Right renal pelvis (tissue), 4 donors: ENCODE measurements at regions not wholly inside any gene's neighbourhood (a gene's known extent, or its start where the extent isn't known, plus 50 kb on each side); places are given as distances from the start of the nearest gene placed in this dataset.

Experiments
- DNase-seq, 4 donors: peaks; one replicate each; pipeline ENCODE4 v3.0.0-alpha.2; 2013; ENCODE audit warnings: low read depth in 4 of 4, low spot score in 3 of 4, missing footprints in 1 of 4

DNA sequence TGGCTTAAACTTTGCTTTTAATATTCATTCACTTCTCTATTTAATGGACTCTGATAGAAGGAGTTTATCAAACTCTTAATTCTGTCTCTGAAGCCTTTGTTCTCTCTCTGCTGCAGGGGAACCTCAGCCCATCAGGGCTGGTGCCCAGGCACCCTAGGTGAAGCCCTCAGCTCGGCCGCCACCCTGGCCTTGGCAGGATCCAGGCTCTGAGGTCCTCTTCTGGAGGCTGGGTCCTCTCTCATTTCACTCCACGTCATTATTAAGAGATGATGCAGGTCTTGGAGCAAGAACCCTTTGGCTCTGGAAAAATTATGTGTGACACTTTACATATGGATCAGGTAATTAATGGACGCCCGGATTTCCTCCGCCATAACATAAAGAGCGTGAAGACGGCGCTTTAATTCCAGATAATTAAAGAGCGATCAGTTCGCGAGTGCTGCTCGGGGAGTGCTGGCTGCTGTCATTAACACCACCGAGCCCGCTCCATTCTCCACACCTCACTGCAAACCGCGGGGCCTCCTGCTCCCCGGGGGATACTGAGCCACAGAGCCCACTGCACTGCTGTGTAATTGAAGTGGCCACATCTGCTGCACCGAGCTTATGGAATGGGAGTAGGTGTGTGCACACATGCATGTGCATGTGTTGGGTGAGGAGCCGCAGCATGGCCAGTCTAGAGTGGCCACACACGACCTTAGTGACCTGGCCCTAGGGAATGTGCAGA is 259.4 kb upstream of the TNRC6C start:
- DNase-seq: no peak

DNA sequence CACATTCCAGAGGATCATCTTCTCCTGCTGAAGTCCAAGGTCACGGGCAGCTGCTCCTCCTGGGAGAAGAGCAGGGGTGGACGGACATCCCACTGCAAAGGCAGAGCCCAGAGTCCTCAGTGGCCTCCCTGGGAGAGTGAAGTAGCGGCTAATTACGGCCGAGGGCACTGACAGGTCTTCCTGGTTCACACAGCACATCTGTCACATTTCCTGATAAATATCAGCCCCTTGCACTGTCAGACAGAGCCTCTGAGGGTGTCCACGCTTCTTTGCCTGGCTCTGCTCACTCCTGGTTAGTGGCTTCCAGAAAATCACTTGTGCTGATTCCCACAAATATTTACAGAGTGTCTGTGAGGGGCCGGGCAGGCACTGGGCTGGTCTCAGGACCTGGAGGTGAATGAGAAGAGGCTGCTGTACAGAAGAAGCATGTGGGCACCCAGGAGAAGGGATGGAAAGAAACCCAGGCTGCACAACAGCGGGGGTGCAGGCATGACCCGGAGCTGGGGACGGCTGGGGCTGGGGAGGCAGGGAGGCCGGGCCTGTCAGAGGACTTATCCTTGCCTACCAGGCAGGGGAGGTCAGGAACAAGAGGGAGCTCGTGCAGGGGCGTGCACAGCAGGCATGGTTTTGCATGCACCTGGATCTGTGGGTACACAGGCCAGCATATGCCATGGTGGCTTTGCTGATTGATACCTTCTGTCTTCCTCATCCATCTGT is 258.2 kb upstream of the TNRC6C start:
- DNase-seq: no peak

DNA sequence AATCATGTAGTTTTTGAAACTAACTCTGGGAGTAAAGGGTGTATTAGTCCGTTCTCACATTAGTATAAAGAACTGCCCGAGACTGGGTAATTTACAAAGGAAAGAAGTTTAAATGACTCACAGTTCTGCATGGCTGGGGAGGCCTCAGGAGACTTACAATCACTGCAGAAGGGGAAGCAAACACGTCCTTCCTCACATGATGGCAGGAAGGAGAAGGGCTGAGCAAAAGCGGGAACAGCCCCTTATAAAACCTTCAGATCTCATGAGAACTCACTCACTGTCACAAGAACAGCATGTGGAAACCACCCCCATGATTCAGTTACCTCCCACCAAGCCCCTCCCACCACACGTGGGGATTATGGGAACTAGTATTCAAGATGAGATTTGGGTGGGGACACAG is 256.5 kb upstream of the TNRC6C start:
- DNase-seq: no peak

DNA sequence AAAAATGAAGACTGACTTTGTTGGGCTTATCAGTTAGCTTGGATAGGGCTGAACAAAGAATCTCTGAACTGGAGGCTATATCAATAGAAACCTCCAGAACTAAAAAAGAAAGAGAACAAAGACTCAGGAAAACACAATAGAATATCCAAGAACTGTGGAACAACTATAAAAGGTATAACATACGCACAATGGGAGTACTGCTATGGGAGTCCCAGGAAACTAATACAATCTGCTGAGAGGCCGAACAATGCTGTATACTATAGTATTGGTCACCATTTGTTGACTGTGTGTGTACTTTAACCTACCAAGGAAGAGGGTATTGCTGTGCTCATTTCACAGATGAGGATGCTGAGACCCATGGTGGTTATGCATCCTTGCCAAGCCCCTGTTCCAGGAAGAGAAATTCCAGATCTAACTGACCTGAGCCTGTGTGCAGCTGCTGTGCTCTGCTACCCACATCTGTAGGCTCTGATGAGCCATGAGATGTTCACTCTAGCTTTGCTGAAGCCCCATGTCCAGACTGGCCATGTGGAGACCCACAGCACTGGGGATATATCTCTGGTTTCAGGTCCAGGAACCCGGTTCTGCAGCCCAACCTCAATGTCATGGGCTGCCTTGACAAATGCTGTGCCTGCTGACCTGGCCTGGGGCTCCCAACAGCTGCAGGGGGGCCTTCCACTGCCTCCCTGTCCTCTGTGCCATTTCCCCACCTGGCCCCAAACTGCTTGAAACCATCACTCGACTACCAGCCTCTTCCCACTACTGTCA is 254.3 kb upstream of the TNRC6C start:
- no peak for DNase-seq

DNA sequence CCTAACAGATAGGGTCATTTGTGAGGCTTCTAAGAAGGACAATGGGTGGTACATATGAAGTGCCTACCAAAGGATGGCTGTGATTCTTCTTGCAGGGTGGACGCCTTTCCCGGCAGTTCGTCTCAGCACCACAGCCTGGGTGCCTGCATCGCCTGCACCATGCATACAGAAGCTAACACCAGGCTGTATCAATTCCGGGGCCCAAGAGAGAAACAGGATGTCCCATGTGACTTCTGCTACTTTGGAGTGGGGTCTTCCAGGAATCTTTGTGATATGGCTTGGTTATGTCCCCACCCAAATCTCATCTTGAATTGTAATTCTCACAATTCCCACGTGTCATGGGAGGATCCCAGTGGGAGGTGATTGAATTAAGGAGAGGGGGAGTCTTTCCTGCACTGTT is 251.6 kb upstream of the TNRC6C start:
- DNase-seq: no peak

DNA sequence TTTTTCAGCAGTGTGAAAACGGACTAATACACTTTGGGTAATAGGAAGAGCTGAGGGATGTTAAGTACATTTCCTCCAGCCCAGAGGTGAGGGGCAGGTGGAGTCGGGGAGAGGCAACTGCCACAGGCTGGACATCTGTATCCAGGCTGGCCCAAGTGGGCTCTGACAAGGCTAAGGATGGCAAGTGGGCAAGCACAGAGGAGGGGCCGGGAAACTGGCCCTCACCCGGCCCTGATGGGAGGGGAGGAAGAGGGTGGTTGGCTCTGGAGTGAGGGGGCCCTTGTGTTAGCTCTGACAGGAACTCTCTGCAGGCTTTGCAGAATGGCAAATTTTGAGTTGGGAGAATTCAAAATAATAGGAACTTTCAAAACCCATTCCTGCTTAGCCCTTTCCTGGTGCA is 251.0 kb upstream of the TNRC6C start:
- no peak for DNase-seq

DNA sequence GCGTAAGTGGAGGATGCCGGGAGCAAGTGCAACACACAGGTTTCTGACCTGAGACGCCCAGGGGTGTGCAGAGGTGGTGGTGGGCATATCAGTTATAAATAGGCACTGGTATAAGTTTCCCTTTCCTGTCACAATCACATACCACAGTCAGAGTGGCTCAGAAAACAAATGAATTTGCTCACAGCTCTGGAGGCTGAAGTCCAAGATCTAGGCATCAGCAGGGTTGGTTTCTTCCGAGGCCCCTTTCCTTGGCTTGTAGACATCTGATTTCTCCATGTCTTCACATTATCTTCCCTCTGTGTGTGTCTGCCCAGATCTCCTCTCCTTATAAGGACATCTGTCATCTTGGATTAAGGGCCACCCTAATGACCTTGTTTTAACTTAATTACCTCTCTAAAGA is 250.5 kb upstream of the TNRC6C start:
- no peak for DNase-seq

DNA sequence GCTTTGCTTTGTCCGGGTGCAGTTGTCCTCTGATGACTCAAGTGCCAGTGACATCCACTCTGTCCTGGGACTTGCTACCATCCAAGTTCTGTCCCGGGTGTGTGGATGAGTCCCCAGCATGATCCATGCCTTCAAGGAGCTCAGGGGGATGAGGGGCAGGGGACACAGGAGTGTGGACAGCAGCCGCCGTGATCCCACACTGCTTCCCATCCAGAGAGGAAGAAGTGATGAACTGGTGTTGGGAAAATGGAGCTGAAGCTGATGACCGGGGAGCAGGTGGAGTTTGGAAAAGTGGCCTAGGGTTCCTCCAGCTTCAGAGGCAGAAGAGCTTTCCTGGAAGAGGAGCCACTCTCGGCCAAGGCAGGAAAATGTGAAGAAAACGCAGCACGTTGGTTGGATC is 249.6 kb upstream of the TNRC6C start:
- DNase-seq: no peak

DNA sequence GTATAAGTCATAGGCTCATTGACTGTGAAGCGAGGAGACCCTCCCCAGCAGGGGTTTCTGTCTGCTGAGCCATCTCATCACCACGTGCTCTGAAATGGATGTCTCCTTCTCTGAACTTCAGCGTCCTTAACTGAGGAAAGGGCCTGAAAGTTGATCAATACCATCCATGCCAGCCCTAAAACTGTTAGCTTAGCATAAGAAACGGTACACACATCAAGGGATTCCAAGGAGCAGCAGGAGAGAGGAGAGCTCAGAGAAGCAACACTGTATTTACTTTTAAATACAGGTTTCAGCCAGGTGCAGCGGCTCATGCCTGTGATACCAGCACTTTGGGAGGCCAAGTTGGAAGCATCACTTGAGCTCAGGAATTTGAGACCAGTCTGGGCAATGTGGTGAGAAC is 248.9 kb upstream of the TNRC6C start:
- no peak for DNase-seq

DNA sequence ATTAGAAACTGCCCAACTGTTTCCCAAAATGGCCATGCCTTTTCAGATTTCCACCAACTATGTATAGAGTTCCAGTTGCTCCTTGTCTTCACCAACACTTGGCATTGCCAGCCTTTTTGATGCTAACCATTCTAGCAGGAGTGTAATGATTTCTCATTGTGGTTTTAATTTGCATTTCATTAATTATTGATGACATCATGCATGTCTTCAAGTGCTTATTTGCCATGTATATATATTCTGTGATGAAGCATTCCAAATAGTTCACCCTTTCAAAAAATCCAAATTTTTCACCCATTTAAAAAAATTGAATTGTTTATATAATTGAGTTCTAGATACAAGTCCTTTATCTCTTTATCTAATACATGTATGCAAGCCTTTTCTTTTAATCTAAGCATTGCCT is 245.9 kb upstream of the TNRC6C start:
- DNase-seq: no peak

DNA sequence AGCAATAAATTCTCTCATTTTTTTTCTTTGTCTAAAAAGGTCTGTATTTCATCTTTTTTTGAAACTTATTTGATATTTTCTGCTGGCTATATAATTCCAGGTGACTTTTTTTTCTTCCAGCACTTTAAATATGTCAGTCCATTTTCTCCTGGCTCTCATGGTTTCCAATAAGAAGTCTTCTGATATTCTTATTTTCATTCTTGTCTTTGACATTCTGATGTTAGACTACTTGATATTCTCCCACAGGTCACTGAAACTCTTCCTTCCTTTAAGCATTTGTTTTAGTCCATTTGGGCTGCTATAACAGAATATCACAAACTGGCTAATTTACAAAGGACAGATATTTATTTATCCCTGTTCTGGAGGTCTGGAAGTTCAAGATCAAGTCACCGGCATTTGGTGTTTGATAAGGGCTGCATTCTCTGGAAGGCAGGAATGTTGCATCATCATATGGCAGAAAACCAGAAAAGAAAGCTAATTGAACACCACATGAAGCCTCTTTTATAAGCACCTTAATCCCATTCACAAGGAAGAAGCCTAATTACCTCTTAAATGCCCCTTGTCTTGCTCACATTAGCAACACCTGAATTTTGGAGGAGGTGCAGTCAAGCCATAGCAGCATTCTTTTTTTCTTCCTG is 242.1 kb upstream of the TNRC6C start:
- no peak for DNase-seq

DNA sequence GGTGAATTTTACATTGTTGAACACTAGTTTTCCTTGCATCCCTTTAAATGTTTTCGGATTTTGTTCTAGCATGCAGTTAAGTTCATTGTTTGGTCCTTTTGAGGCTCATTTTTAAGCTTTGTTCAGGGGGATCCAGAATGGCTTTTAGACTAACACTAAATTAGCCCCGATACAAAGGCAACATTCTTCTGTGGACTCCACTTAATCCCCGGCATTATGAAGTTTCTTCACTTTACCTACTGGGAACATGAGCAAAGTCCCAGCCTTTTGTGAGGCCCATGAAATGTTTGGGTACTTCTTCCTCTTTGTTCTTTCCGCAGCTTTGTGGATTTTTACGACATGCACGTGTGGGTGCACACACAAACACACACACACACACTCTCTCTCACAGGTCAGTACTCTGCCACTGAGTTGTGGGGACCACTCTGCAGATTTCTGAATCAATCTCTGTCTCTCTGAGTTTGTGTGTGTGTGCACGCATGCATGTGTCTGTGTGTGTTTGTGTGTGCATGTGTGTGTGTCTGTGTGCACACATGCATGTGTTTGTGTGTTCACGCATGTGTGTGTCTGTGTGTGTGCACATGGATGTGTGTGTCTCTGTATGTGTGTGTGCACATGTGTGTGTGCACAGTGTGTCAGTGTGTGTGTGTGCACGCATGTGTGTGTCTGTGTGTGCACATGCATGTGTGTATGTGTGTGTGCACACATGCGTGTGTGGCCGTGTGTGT is 240.4 kb upstream of the TNRC6C start:
- no peak for DNase-seq

DNA sequence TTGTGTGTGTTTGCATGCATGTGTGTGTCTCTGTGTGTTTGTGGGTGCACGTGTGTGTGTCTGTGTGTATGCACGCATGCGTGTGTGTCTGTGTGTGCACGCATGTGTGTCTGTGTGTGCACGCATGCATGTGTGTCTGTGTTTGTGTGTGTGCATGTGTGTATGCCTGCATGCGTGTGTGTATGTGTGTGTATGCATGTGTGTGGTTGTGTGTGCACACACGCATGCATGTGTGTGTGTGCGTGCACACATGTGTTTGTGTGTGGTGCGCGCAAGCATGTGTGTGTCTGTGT is 239.9 kb upstream of the TNRC6C start:
- DNase-seq: no peak

DNA sequence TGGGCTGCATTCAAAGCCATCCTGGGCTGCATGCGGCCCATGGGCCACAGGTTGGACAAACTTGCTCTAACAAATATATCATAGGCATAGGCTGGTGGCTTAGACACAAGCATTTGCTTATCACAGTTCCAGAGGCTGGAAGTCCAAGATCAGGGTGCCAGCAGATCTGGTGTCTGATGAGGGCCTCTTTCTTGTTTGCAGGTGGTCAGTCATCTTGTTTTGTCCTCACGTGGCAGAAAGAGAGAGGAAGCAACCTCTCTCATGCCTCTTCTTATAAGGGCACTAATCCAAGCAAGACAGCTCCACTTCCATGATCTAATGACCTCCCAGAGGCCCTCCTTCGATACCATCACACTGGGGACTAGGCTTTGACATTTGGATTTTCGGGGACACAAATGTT is 238.7 kb upstream of the TNRC6C start:
- DNase-seq: no peak

DNA sequence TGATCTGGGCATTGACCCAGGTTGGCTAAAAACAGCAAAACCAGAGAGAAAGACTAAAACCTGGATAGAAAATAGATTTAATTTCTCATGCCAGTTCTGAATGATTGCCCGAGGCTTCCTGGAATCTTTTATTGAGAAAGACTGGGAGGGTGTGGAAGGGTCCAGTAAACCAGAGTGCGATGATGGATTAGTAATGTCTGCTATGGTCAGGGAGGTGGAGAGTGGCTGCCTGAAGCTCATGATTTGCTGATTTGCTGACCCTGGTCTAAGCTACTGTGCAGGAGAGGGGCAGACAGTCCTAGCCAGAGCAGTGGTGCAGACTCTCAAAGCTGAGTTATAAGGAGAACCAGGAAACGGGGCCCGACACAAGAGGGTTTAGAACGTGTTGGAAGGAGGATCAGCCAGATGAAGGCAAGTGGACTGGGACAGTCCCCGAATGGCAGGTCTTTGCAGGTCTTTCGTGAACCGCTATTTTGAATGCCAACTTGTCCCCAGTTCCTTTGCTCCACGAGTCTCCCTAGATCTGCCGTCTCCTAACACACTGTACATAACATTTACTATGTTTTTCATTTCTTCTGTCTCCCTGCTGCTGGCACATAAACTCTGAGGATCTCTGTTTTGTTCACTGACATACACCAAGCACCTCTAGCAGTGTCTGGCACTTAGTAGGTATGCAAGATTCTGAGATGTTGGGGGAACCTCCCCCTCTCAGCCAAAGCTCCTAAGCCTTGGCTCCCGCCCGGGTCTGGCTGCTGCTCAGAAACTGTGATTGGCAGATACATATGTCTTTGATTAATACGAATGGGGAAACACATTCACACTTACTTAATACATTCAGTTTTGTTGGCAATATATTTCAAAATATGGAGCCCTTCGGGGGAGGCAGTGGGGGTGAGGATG is 237.3 kb upstream of the TNRC6C start:
- no peak for DNase-seq

DNA sequence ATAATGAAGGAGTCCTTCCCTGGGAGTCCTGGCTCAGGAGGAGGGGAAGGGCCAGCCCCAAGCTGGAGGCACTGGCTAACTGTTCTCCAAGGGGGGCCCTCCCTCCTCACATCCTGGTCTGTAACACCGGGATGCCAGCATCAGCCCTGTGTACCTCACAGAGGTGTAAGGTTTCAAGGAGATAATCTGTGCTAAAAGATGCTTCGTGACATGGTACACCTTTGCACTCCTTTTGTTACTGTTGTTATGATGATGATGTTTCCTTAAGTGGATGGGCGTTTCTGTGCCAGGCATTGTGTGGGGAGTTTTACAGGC is 236.7 kb upstream of the TNRC6C start:
- no peak for DNase-seq

DNA sequence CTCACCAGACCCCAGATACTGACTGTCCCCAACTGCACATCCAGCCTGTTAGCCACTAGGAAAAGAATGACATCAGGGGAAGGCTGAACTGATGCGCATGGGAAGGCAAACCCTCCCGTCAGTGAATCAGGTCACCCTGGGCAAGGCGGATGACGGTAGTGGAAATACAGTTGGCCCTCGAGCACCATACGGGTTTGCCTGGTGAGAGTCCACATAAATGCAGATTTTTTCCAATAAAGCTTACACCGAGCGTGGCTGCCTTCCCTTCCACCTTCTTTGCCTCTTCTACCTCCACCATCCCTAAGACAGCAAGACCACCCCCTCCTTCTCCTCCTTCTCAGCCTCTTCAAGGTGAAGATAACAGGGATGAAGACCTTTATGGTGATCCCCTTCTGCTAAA is 236.1 kb upstream of the TNRC6C start:
- no peak for DNase-seq

DNA sequence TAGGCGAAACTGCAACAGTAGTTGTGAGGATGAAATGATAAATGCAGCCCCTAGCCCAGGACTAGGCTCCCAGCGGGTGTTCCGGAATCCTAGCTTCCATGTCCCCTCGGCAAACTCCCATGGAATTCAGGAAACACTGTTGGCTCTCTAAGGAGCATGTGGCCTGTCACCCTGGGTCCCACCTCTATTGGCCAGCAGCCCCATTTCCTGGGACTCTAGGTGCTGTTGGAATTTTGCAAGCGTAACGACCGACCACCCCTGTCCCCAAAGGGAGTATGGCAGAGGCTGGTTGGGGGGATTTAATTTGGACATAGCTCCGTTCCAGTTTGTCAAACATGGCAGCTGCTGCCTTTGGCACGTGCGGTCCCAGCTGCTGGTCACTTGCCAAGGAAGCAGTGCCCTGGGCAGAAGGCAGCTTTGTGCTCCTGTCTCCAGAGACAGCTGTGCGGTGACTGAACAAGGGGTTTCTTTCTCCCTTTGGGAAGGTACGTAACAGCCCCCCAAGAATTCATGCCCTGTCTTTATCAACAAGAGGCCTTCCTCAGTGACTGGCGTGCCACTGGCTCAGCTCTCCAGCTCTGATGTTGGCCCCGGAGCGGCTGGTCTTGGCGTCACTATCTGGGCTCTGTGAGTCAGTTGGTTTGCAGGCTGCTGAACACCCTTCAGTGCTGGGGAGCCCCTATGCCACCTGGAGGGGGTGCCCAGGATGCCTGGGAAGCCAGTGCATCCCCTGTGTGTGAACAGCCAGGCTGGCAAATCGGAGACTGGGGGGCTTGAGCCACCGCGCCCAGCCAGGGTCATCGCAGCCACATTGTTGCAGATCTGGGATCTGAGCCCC is 235.2 kb upstream of the TNRC6C start:
- DNase-seq: no peak
